A172 (cell line): ENCODE measurements at regions not wholly inside any gene's neighbourhood (a gene's known extent, or its start where the extent isn't known, plus 50 kb on each side); places are given as distances from the start of the nearest gene placed in this dataset.
"Not testable (repeated sequence)": the region's sequence is repeated elsewhere in the genome, so short reads cannot be mapped to it uniquely, and the experiment has no call there.

Experiments
- DNase-seq: peaks from one replicate; pipeline ENCODE4 v3.0.0-alpha.2; 2015; ENCODE audit warnings: low spot score

- no peak for DNase-seq
Observed at GRCh38 chr15:36175741-36176291, 403.6 kb upstream of the CDIN1 start.

- DNase-seq = no peak
Observed at GRCh38 chr15:36177590-36178302, 401.7 kb upstream of the CDIN1 start.

- no peak for DNase-seq
Observed at GRCh38 chr15:36178303-36178633, 401.2 kb upstream of the CDIN1 start.

- DNase-seq = no peak
Observed at GRCh38 chr15:36183201-36183600, 396.2 kb upstream of the CDIN1 start.

- no peak for DNase-seq
Observed at GRCh38 chr15:36185438-36185837, 394.0 kb upstream of the CDIN1 start.

- no peak for DNase-seq
Observed at GRCh38 chr15:36185845-36186244, 393.6 kb upstream of the CDIN1 start.

GRCh38 chr15:36186376-36186775 lies 393.1 kb upstream of the CDIN1 start:
- no peak for DNase-seq

- DNase-seq = no peak
Observed at GRCh38 chr15:36191459-36191858, 388.0 kb upstream of the CDIN1 start.

- DNase-seq = not testable (repeated sequence)
Observed at GRCh38 chr15:36195361-36196007, 383.9 kb upstream of the CDIN1 start.

GRCh38 chr15:36208868-36209582 lies 370.4 kb upstream of the CDIN1 start:
- no peak for DNase-seq

GRCh38 chr15:36210426-36210825 lies 369.0 kb upstream of the CDIN1 start:
- DNase-seq = no peak

GRCh38 chr15:36218322-36218721 lies 361.1 kb upstream of the CDIN1 start:
- no peak for DNase-seq

- DNase-seq = no peak
Observed at GRCh38 chr15:36218991-36219390, 360.4 kb upstream of the CDIN1 start.

GRCh38 chr15:36221992-36222391 lies 357.4 kb upstream of the CDIN1 start:
- DNase-seq = no peak

GRCh38 chr15:36230776-36231175 lies 348.6 kb upstream of the CDIN1 start:
- no peak for DNase-seq

GRCh38 chr15:36232491-36232890 lies 346.9 kb upstream of the CDIN1 start:
- DNase-seq = no peak

- no peak for DNase-seq
Observed at GRCh38 chr15:36234743-36235142, 344.7 kb upstream of the CDIN1 start.

- no peak for DNase-seq
Observed at GRCh38 chr15:36235173-36235572, 344.3 kb upstream of the CDIN1 start.

GRCh38 chr15:36239509-36239908 lies 339.9 kb upstream of the CDIN1 start:
- no peak for DNase-seq

- DNase-seq = no peak
Observed at GRCh38 chr15:36251450-36251849, 328.0 kb upstream of the CDIN1 start.

GRCh38 chr15:36252146-36252711 lies 327.2 kb upstream of the CDIN1 start:
- no peak for DNase-seq

GRCh38 chr15:36254426-36254825 lies 325.0 kb upstream of the CDIN1 start:
- no peak for DNase-seq
